Pancreas (tissue), 10 donors: ENCODE measurements at regions not wholly inside any gene's neighbourhood (a gene's known extent, or its start where the extent isn't known, plus 50 kb on each side); places are given as distances from the start of the nearest gene placed in this dataset.

Experiments used
- ATAC-seq, 4 donors: fragments of 200-7000 bp; cut with Tn5 transposase; one replicate each; pipeline versions ENCODE4 v1.8.0 to v1.9.1; 2020; ENCODE audit warnings: mild to moderate bottlenecking in 4 of 4, moderate library complexity in 4 of 4
- DNase-seq, 6 donors: peaks; one replicate each; pipeline ENCODE4 v3.0.0-alpha.2; 2020
- FAIRE-seq: peaks from 2 replicates; lab custom pipeline; 2012; peaks lifted over from hg19 to GRCh38; lab: Jason Lieb, UNC
- H3K27ac ChIP-seq, 4 donors: fragments of 200-600 bp; sonication (generic); 1 replicate in 3 of 4; 2 replicates in 1 of 4; pipeline versions ENCODE4 v1.5.0 to v1.8.0; 2020
- H3K27me3 ChIP-seq, 4 donors: fragments of 200-600 bp; one replicate each; pipeline ENCODE4 v1.8.0; 2021
- H3K36me3 ChIP-seq, 3 donors: fragments of 200-600 bp; sonication (generic) in 1 of 3; one replicate each; pipeline versions ENCODE4 v1.5.0 to v1.8.0; 2020 to 2021
- H3K4me1 ChIP-seq, 3 donors: fragments of 200-600 bp; one replicate each; pipeline ENCODE4 v1.8.0; 2021
- H3K4me3 ChIP-seq, 4 donors: fragments of 200-600 bp; sonication (generic) in 2 of 4; one replicate each; pipeline versions ENCODE4 v1.5.0 to v1.8.0; 2020 to 2021
- H3K9me3 ChIP-seq, 4 donors: fragments of 200-600 bp; one replicate each; pipeline ENCODE4 v1.8.0; 2021
- WGBS, 2 donors: extraction: QIAGEN DNeasy Blood & Tissue Kit; methylation state at CpG; one replicate each; pipeline ENCODE4 v1.1.7; 2013; 5-methylcytosine and 5-hydroxymethylcytosine counted together
- intact Hi-C, 3 donors: fragments of 100-400 bp; cut with DNase I; formaldehyde crosslinking; loops; one replicate each; pipeline versions ENCODE4 v1.11.1 to v1.14.2; 2022
- TF ChIP-seq, protein P1 (sequence below), 4 donors: fragments of 200-600 bp; sonication (generic) in 3 of 4; IDR thresholded peaks; one replicate each; pipeline versions ENCODE4 v1.5.0 to v1.8.0; 2021; ENCODE audit warnings: antibody characterized with exemption in 4 of 4
- donor health status: healthy with polysubstance abuse.
- donor health status: DM: no; HTN: no; CAD: no; lungs with moderate emphysema.
- donor health status: DM: no; HTN: no; CAD: no.
- donor health status: control.
- donor health status: control.
- donor health status: Bipolar disorder and iron deficiency.
- donor health status: DM: yes; HTN: yes; CAD: no.
- donor health status: DM: no; HTN: no; CAD: no.
- donor health status: DM: no; HTN: no; CAD: no.
- donor health status: DM: yes; HTN: yes; CAD: no.

DNA sequence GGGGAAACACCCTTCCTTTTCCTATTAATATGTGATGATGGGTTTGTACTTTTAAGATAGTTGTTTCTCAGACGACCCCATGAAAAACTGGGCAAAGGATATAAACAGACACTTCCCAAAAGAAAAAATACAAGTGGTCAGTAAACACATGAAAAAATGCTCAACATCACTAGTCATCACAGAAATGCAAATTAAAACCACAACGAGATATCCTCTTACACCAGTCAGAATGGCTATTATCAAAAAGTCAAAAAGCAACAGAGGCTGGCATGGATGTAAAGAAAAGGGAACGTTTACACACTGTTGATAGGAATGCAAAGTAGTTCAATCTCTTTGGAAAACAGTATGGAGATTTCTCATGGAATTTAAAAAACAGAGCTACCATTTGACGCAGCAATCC, 111.4 kb upstream of the ZEB1 start:
- ATAC-seq: no peak
- no peaks in the 10 kb centered on the region for H3K9me3 ChIP-seq
- FAIRE-seq: no peak
- H3K36me3 ChIP-seq: no peaks in the 10 kb centered on the region
- 22 to 24% methylated on average over 4 of the region's 4 CpGs for WGBS, 2 donors
- DNase-seq: no peak
- no peak overlapping the region for H3K4me3 ChIP-seq
- TF ChIP-seq, protein P1, sequence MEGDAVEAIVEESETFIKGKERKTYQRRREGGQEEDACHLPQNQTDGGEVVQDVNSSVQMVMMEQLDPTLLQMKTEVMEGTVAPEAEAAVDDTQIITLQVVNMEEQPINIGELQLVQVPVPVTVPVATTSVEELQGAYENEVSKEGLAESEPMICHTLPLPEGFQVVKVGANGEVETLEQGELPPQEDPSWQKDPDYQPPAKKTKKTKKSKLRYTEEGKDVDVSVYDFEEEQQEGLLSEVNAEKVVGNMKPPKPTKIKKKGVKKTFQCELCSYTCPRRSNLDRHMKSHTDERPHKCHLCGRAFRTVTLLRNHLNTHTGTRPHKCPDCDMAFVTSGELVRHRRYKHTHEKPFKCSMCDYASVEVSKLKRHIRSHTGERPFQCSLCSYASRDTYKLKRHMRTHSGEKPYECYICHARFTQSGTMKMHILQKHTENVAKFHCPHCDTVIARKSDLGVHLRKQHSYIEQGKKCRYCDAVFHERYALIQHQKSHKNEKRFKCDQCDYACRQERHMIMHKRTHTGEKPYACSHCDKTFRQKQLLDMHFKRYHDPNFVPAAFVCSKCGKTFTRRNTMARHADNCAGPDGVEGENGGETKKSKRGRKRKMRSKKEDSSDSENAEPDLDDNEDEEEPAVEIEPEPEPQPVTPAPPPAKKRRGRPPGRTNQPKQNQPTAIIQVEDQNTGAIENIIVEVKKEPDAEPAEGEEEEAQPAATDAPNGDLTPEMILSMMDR (IDR thresholded peaks at IDR 0.05): no peak
- H3K27ac ChIP-seq: no peak overlapping the region
- no peaks in the 10 kb centered on the region for H3K4me1 ChIP-seq
- H3K27me3 ChIP-seq: no peaks in the 10 kb centered on the region
- intact Hi-C loops: no loop called here

DNA sequence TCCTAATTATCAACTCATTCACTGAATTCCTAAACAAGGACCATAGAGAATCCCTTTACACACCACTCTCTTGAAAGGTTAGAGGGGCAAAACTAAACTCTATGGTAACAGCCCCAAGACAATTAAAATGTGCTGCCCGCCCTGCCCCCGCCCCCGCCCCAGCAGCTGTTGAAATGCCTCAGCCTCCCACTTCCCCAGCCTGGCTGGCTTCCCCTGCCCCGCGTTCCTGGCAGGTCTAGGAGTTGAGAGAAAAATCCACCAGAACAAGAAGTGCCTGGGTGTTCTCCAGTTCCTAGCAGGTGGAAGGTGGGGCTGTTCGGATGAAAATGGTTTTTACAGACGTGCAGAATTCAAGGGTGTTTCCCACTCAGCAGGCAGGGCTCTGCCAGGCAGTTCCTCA, 109.5 kb upstream of the ZEB1 start:
- Histone ChIP-seq H3K27me3 (no peaks in the 10 kb centered on the region), H3K9me3 (no peaks in the 10 kb centered on the region), H3K4me3 (no peak overlapping the region), H3K36me3 (no peaks in the 10 kb centered on the region), H3K4me1 (no peaks in the 10 kb centered on the region), H3K27ac (no peak overlapping the region)
- FAIRE-seq: no peak
- no peak for ATAC-seq
- WGBS, 2 donors: 68 to 83% methylated on average over 7 of the region's 7 CpGs
- TF ChIP-seq, protein P1 (IDR thresholded peaks at IDR 0.05): no peak
- intact Hi-C loops: no loop called here
- no peak for DNase-seq

DNA sequence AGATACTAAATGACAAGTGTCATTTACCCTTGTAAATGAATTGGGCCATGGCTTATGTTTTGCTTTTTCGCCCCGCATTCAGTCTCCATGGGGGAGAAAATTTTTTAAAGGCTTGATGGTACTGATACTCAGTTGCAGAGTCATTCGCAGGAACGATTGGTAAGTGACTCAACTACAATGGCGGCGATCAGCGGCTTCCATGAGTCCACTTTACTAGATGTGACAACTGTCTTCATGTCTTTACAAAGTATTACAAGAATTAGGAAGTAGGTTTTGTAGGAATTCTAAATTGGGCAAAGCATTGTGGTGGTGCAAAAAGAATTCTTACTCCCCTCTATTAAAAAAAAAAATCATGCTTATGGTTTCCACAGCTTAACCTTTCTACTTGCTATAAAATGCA, 108.8 kb upstream of the ZEB1 start:
- DNase-seq (no peak), ATAC-seq (no peak), FAIRE-seq (no peak)
- Histone ChIP-seq H3K36me3 (no peaks in the 10 kb centered on the region), H3K4me3 (no peak overlapping the region), H3K4me1 (no peaks in the 10 kb centered on the region), H3K27me3 (no peaks in the 10 kb centered on the region), H3K9me3 (no peaks in the 10 kb centered on the region), H3K27ac (no peak overlapping the region)
- TF ChIP-seq, protein P1 (IDR thresholded peaks at IDR 0.05): no peak
- intact Hi-C loops: no loop called here
- 89 to 95% methylated on average over 7 of the region's 7 CpGs for WGBS, 2 donors

DNA sequence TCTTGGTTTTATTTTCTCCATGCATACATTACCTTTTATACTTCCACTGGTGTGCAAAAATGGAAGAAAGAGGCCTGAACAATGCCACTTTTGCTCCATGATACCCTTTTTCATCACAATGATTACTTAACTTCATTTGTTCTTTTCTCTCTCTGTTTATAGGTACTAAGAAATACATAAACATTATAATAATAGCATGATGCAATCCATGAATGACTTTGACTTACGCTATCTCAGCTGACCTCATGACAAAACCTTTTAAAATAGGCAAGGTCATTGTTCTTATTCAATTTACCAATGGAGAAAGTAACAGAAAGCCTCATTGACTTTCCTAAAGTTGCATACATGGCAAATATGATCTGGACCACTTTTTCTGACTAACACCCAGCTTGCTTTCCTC, 105.1 kb upstream of the ZEB1 start:
- TF ChIP-seq, protein P1 (IDR thresholded peaks at IDR 0.05): no peak
- FAIRE-seq: no peak

DNA sequence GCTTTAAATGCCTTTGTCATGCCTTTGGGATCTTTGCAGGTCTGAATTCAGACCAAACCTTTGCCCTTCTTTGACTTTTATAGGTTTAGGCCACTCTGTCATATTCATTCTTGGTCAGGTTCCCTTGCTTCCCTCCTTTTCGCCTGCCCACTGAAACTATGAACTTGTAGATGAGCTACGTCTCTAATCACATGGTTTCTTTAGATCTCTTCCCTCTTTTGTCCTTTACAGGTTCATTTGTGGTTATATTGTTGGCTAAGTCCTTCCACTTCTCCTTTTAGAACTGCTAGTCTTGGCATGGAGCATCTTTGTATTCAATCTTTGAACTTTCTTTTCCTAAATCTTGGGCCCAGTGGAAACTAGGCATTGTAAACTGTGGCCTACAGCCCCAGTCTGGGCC, 104.0 kb upstream of the ZEB1 start:
- H3K36me3 ChIP-seq: no peaks in the 10 kb centered on the region
- intact Hi-C loops: no loop called here
- WGBS, 2 donors: 77 to 86% methylated on average over 2 of the region's 2 CpGs
- H3K9me3 ChIP-seq: no peaks in the 10 kb centered on the region
- no peaks in the 10 kb centered on the region for H3K4me1 ChIP-seq
- FAIRE-seq: no peak
- TF ChIP-seq, protein P1 (IDR thresholded peaks at IDR 0.05): no peak
- DNase-seq: no peak
- no peaks in the 10 kb centered on the region for H3K27me3 ChIP-seq
- peak in 2 of 4 donors; percentile 27 to 57 for ATAC-seq
- no peak overlapping the region for H3K27ac ChIP-seq
- no peak overlapping the region for H3K4me3 ChIP-seq

More for the DNA sequence above, 105.1 kb upstream of the ZEB1 start:
- Histone ChIP-seq H3K4me3 (no peak overlapping the region), H3K9me3 (no peaks in the 10 kb centered on the region), H3K4me1 (no peaks in the 10 kb centered on the region), H3K27ac (no peak overlapping the region), H3K36me3 (no peaks in the 10 kb centered on the region), H3K27me3 (no peaks in the 10 kb centered on the region)
- 91 to 100% methylated on average over 1 of the region's 1 CpG for WGBS, 2 donors
- ATAC-seq: no peak
- DNase-seq: no peak
- intact Hi-C loops: no loop called here
